ENCODE measurements at regions not wholly inside any gene's neighbourhood (a gene's known extent, or its start where the extent isn't known, plus 50 kb on each side); places are given as distances from the start of the nearest gene placed in this dataset.

GRCh38 chr22:22818202-22818538 is 69.4 kb upstream of the IGLL5 start:
- Histone ChIP-seq H3K4me1 (ENCODE audit: insufficient read depth, low read length) (no peaks in the 10 kb centered on the region; the same call in 1 of the 2 replicates), H2AK5ac (ENCODE audit: insufficient read length, low read length) (no peak overlapping the region), H3K14ac (ENCODE audit: insufficient read depth, low read length) (no peak overlapping the region), H4K5ac (ENCODE audit: insufficient read length, low read depth, low read length) (no peak overlapping the region), H3K4me2 (ENCODE audit: insufficient read depth, insufficient read length, low read length) (no peak overlapping the region), H4K8ac (replicated peaks; ENCODE audit: insufficient read length, low read depth, low read length) (no peak overlapping the region), H4K91ac (ENCODE audit: insufficient read length, low read depth, low read length) (no peak overlapping the region), H3K79me1 (ENCODE audit: insufficient read depth, low read depth, low read length, poor library complexity, severe bottlenecking) (no peaks in the 10 kb centered on the region), H3K18ac (ENCODE audit: insufficient read length, low read depth, low read length) (no peak overlapping the region), H3K27me3 (ENCODE audit: insufficient read depth, low read length) (peaks cover 6% of the 10 kb centered on the region; the same call in 1 of the 2 replicates), H2BK20ac (ENCODE audit: low read depth, low read length, poor library complexity, severe bottlenecking) (no peak overlapping the region), H3K27ac (ENCODE audit: insufficient read length, low read depth, low read length) (no peak overlapping the region), H3K79me2 (ENCODE audit: insufficient read depth, low read length) (no peaks in the 10 kb centered on the region), H3K4ac (ENCODE audit: low read depth, low read length) (no peak overlapping the region), H2BK5ac (ENCODE audit: insufficient read length, low read length) (no peak overlapping the region), H2BK120ac (ENCODE audit: low read depth, low read length, poor library complexity, severe bottlenecking) (no peak overlapping the region), H3K9ac (ENCODE audit: extremely low read depth, insufficient read length, low read length) (no peak overlapping the region), H4K20me1 (ENCODE audit: control insufficient read depth, insufficient read depth, insufficient read length) (no peaks in the 10 kb centered on the region), H2AFZ (ENCODE audit: low read length) (no peak overlapping the region), H3K56ac (ENCODE audit: insufficient read length, low read depth, low read length) (no peak overlapping the region), H3T11ph (ENCODE audit: low read length) (no peak overlapping the region), H2BK15ac (ENCODE audit: low read depth, low read length) (no peak overlapping the region), H3K23ac (ENCODE audit: insufficient read length, low read depth, low read length) (no peak overlapping the region), H3K23me2 (ENCODE audit: insufficient read length, low read depth, low read length, poor library complexity, severe bottlenecking) (no peaks in the 10 kb centered on the region), H2BK12ac (ENCODE audit: insufficient read length, low read depth, low read length) (no peak overlapping the region), H3K9me3 (ENCODE audit: control insufficient read depth, low read depth, low read length) (no peaks in the 10 kb centered on the region)
- peaks cover 100% of the 10 kb centered on the region for H3K27me3 Mint-ChIP-seq (ENCODE audit: low read depth)
- no peaks in the 10 kb centered on the region for H3K9me3 Mint-ChIP-seq
- no peaks in the 10 kb centered on the region; a peak in 1 of 7 replicates for H3K36me3 Mint-ChIP-seq (ENCODE audit: insufficient read depth in 1 of 3, low read depth in 3 of 3)
- H3K27ac Mint-ChIP-seq, result no peak overlapping the region
- no peak overlapping the region for H3K4me3 Mint-ChIP-seq
- TF ChIP-seq, protein P1, sequence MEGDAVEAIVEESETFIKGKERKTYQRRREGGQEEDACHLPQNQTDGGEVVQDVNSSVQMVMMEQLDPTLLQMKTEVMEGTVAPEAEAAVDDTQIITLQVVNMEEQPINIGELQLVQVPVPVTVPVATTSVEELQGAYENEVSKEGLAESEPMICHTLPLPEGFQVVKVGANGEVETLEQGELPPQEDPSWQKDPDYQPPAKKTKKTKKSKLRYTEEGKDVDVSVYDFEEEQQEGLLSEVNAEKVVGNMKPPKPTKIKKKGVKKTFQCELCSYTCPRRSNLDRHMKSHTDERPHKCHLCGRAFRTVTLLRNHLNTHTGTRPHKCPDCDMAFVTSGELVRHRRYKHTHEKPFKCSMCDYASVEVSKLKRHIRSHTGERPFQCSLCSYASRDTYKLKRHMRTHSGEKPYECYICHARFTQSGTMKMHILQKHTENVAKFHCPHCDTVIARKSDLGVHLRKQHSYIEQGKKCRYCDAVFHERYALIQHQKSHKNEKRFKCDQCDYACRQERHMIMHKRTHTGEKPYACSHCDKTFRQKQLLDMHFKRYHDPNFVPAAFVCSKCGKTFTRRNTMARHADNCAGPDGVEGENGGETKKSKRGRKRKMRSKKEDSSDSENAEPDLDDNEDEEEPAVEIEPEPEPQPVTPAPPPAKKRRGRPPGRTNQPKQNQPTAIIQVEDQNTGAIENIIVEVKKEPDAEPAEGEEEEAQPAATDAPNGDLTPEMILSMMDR (conservative IDR thresholded peaks at IDR 0.05), result no peak
- no peak for DNase-seq
- peaks cover 0 to 9% of the 10 kb centered on the region in 2 experiments; a peak in 2 of 4 replicates for H3K4me1 Mint-ChIP-seq
- no CpG with 5 or more reads among the region's 3 CpGs for WGBS (ENCODE audit: extremely low coverage, insufficient read length, low lambda C conversion rate)
